ENCODE measurements at regions not wholly inside any gene's neighbourhood (a gene's known extent, or its start where the extent isn't known, plus 50 kb on each side); places are given as distances from the start of the nearest gene placed in this dataset.

- Histone ChIP-seq H3K9me3 (no peaks in the 10 kb centered on the region), H3F3A (replicated peaks; ENCODE audit: insufficient read depth) (no peaks in the 10 kb centered on the region), H3K4me2 (no peak overlapping the region), H3K27me3 (ENCODE audit: insufficient read depth) (no peaks in the 10 kb centered on the region; the same call in 1 of the 2 replicates), H3K4me3 (ENCODE audit: low read depth in 2 of 2, low read length in 1 of 2) (no peak overlapping the region), H2AFZ (ENCODE audit: low read depth) (no peak overlapping the region), H3K9me2 (no peaks in the 10 kb centered on the region), H3K79me2 (ENCODE audit: insufficient read depth) (no peaks in the 10 kb centered on the region), H3K36me3 (replicated peaks in 1 of 2; ENCODE audit: control insufficient read depth in 1 of 2, insufficient read depth in 2 of 2, low read length in 1 of 2) (no peaks in the 10 kb centered on the region), H3K9ac (no peak overlapping the region), H3K27ac (ENCODE audit: low read depth in 2 of 2, low read length in 1 of 2) (no peak overlapping the region), H4K20me1 (ENCODE audit: insufficient read depth) (no peaks in the 10 kb centered on the region), H3K4me1 (ENCODE audit: control insufficient read depth in 1 of 2, insufficient read depth in 2 of 2, low read depth in 1 of 2, low read length in 1 of 2) (no peaks in the 10 kb centered on the region)
- CTCF ChIA-PET: no interaction called here
- POLR2A ChIA-PET: no interaction called here
- no peak for TF ChIP-seq CTCF (IDR thresholded peaks at IDR 0.05)
- TF ChIP-seq, protein P1, sequence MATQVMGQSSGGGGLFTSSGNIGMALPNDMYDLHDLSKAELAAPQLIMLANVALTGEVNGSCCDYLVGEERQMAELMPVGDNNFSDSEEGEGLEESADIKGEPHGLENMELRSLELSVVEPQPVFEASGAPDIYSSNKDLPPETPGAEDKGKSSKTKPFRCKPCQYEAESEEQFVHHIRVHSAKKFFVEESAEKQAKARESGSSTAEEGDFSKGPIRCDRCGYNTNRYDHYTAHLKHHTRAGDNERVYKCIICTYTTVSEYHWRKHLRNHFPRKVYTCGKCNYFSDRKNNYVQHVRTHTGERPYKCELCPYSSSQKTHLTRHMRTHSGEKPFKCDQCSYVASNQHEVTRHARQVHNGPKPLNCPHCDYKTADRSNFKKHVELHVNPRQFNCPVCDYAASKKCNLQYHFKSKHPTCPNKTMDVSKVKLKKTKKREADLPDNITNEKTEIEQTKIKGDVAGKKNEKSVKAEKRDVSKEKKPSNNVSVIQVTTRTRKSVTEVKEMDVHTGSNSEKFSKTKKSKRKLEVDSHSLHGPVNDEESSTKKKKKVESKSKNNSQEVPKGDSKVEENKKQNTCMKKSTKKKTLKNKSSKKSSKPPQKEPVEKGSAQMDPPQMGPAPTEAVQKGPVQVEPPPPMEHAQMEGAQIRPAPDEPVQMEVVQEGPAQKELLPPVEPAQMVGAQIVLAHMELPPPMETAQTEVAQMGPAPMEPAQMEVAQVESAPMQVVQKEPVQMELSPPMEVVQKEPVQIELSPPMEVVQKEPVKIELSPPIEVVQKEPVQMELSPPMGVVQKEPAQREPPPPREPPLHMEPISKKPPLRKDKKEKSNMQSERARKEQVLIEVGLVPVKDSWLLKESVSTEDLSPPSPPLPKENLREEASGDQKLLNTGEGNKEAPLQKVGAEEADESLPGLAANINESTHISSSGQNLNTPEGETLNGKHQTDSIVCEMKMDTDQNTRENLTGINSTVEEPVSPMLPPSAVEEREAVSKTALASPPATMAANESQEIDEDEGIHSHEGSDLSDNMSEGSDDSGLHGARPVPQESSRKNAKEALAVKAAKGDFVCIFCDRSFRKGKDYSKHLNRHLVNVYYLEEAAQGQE (IDR thresholded peaks at IDR 0.05; ENCODE audit: low read depth, low read length): no peak
- TF ChIP-seq RXRA (IDR thresholded peaks at IDR 0.05; ENCODE audit: borderline replicate concordance, low read depth): no peak
- TF ChIP-seq YY1 (IDR thresholded peaks at IDR 0.05; ENCODE audit: low read depth): no peak
- no peak for TF ChIP-seq NRF1 (IDR thresholded peaks at IDR 0.05; ENCODE audit: low read depth, low read length)
- TF ChIP-seq SIN3A (IDR thresholded peaks at IDR 0.05; ENCODE audit: borderline replicate concordance, low read depth, low read length): no peak
- TF ChIP-seq MXI1 (IDR thresholded peaks at IDR 0.05; ENCODE audit: low read depth, low read length): no peak
- TF ChIP-seq CHD2 (IDR thresholded peaks at IDR 0.05; ENCODE audit: low read length, partially characterized antibody): no peak
- no peak for TF ChIP-seq IRF3 (IDR thresholded peaks at IDR 0.05; ENCODE audit: low read depth, low read length)
- no peak for DNase-seq
- WGBS (ENCODE audit: low lambda C conversion rate): 17% methylated on average over 1 of the region's 8 CpGs
Observed at GRCh38 chr4:77466430-77466829, 139.2 kb upstream of the CXCL13 start.

DNA sequence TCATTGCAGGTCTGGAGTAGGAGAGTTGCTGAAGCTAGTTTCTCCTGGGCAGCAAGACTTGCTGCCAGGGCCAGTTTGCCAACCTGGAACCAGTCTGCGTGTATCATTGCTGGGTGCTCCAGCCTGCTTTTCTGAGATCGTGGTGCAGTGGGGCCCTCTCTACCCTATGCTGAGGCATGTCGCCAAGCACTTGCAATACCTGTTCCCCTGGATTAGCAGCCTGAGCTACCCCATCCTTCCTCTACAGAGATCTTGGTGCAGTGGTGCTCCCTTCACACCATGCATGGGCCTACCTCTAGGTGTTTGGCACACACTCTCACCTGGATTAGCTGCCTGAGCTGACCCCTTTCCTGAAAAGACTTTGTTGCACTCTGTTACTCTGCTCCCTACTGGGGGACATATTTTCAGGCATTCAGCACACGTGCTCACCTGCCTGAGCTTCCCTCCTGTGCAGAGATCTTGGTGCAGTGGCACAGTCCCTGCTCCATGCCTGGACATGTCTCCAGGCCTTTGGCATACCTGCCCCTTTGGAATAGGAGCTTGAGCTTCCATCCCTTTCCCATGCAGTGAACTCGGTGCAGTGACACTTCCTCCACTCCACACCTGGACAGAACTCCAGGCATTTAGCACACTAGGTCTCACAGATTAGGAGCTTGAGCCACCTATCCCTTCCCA lies 133.7 kb upstream of the CXCL13 start:
- Histone ChIP-seq H3K36me3 (replicated peaks in 1 of 2; ENCODE audit: control insufficient read depth in 1 of 2, insufficient read depth in 2 of 2, low read length in 1 of 2) (no peaks in the 10 kb centered on the region), H3K27ac (ENCODE audit: low read depth in 2 of 2, low read length in 1 of 2) (no peak overlapping the region), H3F3A (replicated peaks; ENCODE audit: insufficient read depth) (no peaks in the 10 kb centered on the region), H3K4me2 (no peak overlapping the region), H3K27me3 (ENCODE audit: insufficient read depth) (no peaks in the 10 kb centered on the region; the same call in 1 of the 2 replicates), H3K4me1 (ENCODE audit: control insufficient read depth in 1 of 2, insufficient read depth in 2 of 2, low read depth in 1 of 2, low read length in 1 of 2) (no peaks in the 10 kb centered on the region), H3K9me2 (no peaks in the 10 kb centered on the region), H2AFZ (ENCODE audit: low read depth) (no peak overlapping the region), H3K9me3 (no peaks in the 10 kb centered on the region), H3K9ac (no peak overlapping the region), H3K4me3 (ENCODE audit: low read depth in 2 of 2, low read length in 1 of 2) (no peak overlapping the region), H3K79me2 (ENCODE audit: insufficient read depth) (no peaks in the 10 kb centered on the region), H4K20me1 (ENCODE audit: insufficient read depth) (no peaks in the 10 kb centered on the region)
- WGBS (ENCODE audit: low lambda C conversion rate): 0% methylated on average over 2 of the region's 5 CpGs
- no peak for DNase-seq
- POLR2A ChIA-PET: no interaction called here
- CTCF ChIA-PET: interaction anchor here (1.0 kb wide), 1 partner anchor 147 kb away, joined by 3 read pairs; no protein-coding TSS in a partner anchor
- TF ChIP-seq, protein P2, sequence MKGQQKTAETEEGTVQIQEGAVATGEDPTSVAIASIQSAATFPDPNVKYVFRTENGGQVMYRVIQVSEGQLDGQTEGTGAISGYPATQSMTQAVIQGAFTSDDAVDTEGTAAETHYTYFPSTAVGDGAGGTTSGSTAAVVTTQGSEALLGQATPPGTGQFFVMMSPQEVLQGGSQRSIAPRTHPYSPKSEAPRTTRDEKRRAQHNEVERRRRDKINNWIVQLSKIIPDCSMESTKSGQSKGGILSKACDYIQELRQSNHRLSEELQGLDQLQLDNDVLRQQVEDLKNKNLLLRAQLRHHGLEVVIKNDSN (IDR thresholded peaks at IDR 0.05; ENCODE audit: borderline replicate concordance, low read depth): no peak
- TF ChIP-seq TCF12 (IDR thresholded peaks at IDR 0.05) (no peak), RAD21 (IDR thresholded peaks at IDR 0.05; ENCODE audit: low read length) (no peak), JUND (IDR thresholded peaks at IDR 0.05) (no peak), ZBTB33 (IDR thresholded peaks at IDR 0.05; ENCODE audit: borderline replicate concordance, low read depth) (no peak), FOSL2 (IDR thresholded peaks at IDR 0.05; ENCODE audit: borderline replicate concordance, low read depth) (no peak), MAX (IDR thresholded peaks at IDR 0.05; ENCODE audit: low read depth) (no peak), YY1 (IDR thresholded peaks at IDR 0.05; ENCODE audit: low read depth) (no peak), SIN3A (IDR thresholded peaks at IDR 0.05; ENCODE audit: borderline replicate concordance, low read depth, low read length) (no peak), RFX5 (IDR thresholded peaks at IDR 0.05; ENCODE audit: low read length) (no peak)

All from SK-N-SH (cell line).